Stimulated activated CD8-positive, alpha-beta memory T cell treated with anti-CD3 and anti-CD28 coated beads, Interleukin-15, amount 100 ng/mL, for 4 hours (primary cell): ENCODE measurements at regions not wholly inside any gene's neighbourhood (a gene's known extent, or its start where the extent isn't known, plus 50 kb on each side); places are given as distances from the start of the nearest gene placed in this dataset.

Experiments
- DNase-seq, 2 donors: peaks; one replicate each; pipeline ENCODE4 v3.0.0-alpha.2; 2020; ENCODE audit warnings: low read depth in 2 of 2

GRCh38 chr16:87246269-87247065 lies 70.7 kb downstream of the C16orf95 start:
- no peak for DNase-seq

GRCh38 chr16:87248714-87249113 lies 68.5 kb downstream of the C16orf95 start:
- DNase-seq: no peak

- no peak for DNase-seq
Measured at GRCh38 chr16:87249425-87249824, 67.8 kb downstream of the C16orf95 start.

GRCh38 chr16:87250431-87250960 lies 66.7 kb downstream of the C16orf95 start:
- no peak for DNase-seq

GRCh38 chr16:87252269-87252970 lies 64.8 kb downstream of the C16orf95 start:
- no peak for DNase-seq
